ENCODE measurements at regions not wholly inside any gene's neighbourhood (a gene's known extent, or its start where the extent isn't known, plus 50 kb on each side); places are given as distances from the start of the nearest gene placed in this dataset.

- no peak for DNase-seq (ENCODE audit: low read depth)
Measured at GRCh38 chr3:127107491-127108375, 85.2 kb upstream of the PRR23E start.

DNA sequence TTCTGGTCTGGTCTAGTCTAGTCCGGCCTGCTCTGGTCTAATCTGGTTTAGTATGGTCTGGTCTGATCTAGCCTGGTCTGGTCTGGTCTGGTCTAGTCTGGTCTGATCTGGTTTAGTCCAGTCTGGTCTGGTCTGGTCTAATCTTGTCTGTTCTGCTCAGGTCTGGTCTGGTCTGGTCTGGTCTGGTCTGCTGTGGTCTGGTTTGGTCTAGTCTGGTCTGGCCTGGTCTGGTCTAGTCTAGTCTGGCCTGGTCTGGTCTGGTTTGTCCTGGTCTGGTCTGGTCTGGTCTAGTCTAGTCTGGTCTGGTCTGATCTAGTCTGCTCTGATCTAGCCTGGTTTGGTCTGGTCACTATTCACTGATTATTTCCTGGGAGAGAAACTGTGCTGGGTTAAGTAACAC, 84.1 kb upstream of the PRR23E start:
- DNase-seq (ENCODE audit: low read depth): no peak

GRCh38 chr3:127110982-127111693, 81.8 kb upstream of the PRR23E start:
- DNase-seq (ENCODE audit: low read depth): no peak

- DNase-seq (ENCODE audit: low read depth): no peak
Measured at GRCh38 chr3:127112796-127113570, 79.9 kb upstream of the PRR23E start.

- no peak for DNase-seq (ENCODE audit: low read depth)
Measured at GRCh38 chr3:127113571-127113891, 79.4 kb upstream of the PRR23E start.

DNA sequence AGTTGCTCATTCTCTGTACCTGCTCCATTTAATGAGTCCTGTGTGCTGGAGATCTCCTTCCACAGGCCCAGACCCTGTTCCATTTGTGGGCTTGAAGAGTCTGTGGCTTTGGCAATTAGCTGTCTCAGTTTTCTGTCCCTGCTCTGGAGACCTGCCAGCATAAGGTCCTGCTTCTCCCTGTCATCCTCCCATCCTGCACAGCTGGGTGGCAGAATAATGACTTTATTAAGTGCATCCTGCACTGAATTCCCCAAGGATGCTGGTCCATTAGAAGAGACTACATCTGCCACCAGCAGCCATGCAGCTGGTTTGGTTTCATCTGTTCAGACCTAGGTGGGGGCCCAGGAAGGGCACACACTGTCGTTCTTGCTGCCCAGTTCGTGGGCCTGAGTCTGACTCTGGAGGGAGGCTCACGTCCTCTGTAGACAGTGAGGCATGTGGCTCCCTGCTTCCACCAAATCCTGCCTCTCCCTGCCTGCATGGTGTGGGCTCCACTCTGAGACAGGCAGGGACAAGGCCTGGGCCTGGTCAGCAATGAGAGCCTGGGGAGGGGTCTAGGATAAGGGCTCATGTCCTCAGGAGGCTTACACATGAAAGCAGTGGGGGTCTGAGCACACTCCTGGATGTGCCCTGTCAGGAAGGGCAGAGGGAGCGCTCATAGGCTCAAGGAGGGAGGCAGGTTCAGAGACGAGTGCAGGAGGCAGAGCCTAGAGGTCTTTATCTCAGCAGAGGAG, 78.4 kb upstream of the PRR23E start:
- no peak for DNase-seq (ENCODE audit: low read depth)

GRCh38 chr3:127115691-127116351, 77.1 kb upstream of the PRR23E start:
- DNase-seq (ENCODE audit: low read depth): no peak

- no peak for DNase-seq (ENCODE audit: low read depth)
Measured at GRCh38 chr3:127118366-127118765, 74.6 kb upstream of the PRR23E start.

DNA sequence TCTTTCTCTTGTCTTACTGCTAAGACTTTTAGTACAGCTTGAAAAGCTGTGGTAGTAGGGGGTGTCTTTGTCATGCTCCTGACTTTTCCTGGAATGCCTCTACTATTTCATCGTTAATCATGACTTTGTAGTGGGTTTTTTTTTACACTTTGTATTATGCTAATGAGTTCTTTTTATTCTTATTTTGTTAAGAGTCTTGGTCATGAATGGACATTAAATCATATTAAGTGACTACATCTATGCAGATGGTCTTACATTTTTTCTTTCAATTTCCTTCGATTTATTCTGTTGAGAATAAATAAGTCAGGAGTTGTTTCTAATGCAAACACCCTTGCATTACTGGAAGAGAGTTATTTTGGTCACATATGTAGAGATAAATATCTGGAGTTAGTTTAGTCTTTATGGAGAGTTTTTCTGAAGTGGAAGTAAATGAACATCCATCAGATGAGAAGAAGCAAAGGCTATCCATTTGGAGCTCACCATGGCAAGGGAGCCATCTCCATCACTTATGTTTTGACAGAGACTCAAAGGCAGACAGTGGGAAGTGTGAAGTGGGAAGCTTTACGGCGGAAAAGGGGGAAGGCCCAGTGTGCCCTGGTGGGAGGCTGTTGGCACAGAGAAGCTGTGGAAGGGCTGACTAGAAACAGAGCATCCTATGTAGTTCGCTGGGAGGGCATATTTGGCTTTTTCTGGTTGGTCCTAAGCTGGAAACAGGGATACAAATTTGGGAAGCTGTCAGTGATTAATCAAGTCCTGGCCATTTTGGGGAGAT, 73.1 kb upstream of the PRR23E start:
- no peak for DNase-seq (ENCODE audit: low read depth)

- no peak for DNase-seq (ENCODE audit: low read depth)
Measured at GRCh38 chr3:127120851-127121647, 71.9 kb upstream of the PRR23E start.

DNA sequence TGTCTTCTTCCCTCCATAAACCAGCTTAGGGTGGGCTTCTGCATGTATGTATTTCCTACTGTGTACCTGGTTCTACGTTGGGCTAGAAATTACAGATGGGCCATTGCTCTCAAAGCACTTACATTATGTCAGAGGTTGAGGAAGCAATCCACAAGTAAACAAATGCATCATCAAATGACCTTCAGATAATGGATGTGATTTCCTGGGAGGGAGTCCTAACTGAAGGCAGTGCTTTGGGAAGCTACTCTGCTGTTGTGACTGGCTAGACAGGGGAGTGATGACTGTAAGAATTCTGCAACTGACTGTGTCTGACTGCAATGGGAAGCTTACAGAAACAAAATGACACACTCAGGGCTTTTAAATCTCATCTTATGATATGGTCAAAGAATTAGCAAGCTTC, 71.0 kb upstream of the PRR23E start:
- DNase-seq (ENCODE audit: low read depth): no peak

- no peak for DNase-seq (ENCODE audit: low read depth)
Measured at GRCh38 chr3:127123533-127123932, 69.4 kb upstream of the PRR23E start.

- DNase-seq (ENCODE audit: low read depth): no peak
Measured at GRCh38 chr3:127124120-127124519, 68.8 kb upstream of the PRR23E start.

- DNase-seq (ENCODE audit: low read depth): no peak
Measured at GRCh38 chr3:127131424-127132170, 61.3 kb upstream of the PRR23E start.

DNA sequence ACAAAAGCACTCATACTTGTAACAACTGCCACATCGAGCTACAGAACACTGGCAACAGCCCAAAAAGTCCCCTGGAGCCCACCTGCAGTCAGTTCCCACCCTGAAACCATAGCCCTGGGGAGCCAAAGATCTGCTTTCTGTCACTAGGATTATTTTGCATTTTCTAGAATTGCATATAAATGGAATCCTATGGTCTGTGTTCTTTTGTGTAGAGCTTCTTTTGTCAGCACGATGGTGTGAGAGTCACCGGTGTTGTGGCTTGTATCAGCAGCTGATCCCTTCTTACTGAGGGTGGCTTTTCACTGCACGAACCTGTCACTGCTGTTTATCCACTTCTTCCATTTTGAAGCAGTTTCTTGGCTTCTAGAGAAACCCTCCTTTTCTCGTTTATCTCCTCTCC, 60.1 kb upstream of the PRR23E start:
- no peak for DNase-seq (ENCODE audit: low read depth)

- DNase-seq (ENCODE audit: low read depth): no peak
Measured at GRCh38 chr3:127133971-127134370, 59.0 kb upstream of the PRR23E start.

GRCh38 chr3:127134466-127134865, 58.5 kb upstream of the PRR23E start:
- no peak for DNase-seq (ENCODE audit: low read depth)

GRCh38 chr3:127134887-127135240, 58.1 kb upstream of the PRR23E start:
- no peak for DNase-seq (ENCODE audit: low read depth)
